Type B pancreatic cell (in vitro differentiated cells): ENCODE measurements at regions not wholly inside any gene's neighbourhood (a gene's known extent, or its start where the extent isn't known, plus 50 kb on each side); places are given as distances from the start of the nearest gene placed in this dataset.

Experiments used
- DNase-seq: peaks from one replicate; pipeline ENCODE4 v3.0.0; 2021; ENCODE audit warnings: mixed read lengths; ENCODE audit not compliant: unreplicated experiment; ENCODE audit errors: extremely low spot score
- H3K27ac Mint-ChIP-seq: 2 replicates; pipeline ENCODE4 v1.8.0; 2021; ENCODE audit warnings: mild to moderate bottlenecking, mixed read lengths
- H3K27me3 Mint-ChIP-seq: 2 replicates; pipeline ENCODE4 v1.8.0; 2021; ENCODE audit warnings: mixed read lengths
- H3K36me3 Mint-ChIP-seq: 2 replicates; pipeline ENCODE4 v1.8.0; 2021; ENCODE audit warnings: mixed read lengths
- H3K4me1 Mint-ChIP-seq: one replicate; pipeline ENCODE4 v1.8.0; 2021; ENCODE audit warnings: mixed read lengths; ENCODE audit not compliant: unreplicated experiment
- H3K4me3 Mint-ChIP-seq: 2 replicates; pipeline ENCODE4 v1.8.0; 2021; ENCODE audit warnings: mild to moderate bottlenecking, mixed read lengths
- H3K9me3 Mint-ChIP-seq: 2 replicates; pipeline ENCODE4 v1.8.0; 2021; ENCODE audit warnings: mixed read lengths
- TF ChIP-seq, protein P1 (sequence below): fragments of 200-600 bp; sonication (generic); conservative IDR thresholded peaks from 2 replicates; pipeline ENCODE4 v1.5.0; 2021; ENCODE audit warnings: antibody characterized with exemption, mild to moderate bottlenecking

DNA sequence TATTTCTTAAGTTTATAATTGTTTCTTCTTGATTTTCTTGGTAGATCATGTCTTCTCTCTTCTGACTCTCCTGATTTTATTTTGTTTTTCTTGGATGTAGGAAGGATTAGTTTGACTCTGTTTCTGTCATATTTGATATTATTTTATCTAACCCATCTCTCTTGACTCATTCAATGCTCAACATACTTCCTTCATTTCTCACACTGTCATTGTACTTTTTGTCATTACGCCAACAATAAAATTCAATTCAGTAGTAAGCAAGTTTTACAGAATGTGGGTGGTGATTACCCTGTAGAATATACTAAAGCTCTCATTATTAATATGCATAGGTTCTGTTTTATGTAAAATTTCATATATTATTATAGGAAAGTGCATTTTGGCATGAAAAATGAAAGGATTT lies 1303.0 kb upstream of the AGA start:
- Mint-ChIP-seq H3K27me3 (no peaks in the 10 kb centered on the region), H3K4me1 (no peaks in the 10 kb centered on the region), H3K27ac (no peak overlapping the region), H3K4me3 (no peak overlapping the region), H3K36me3 (no peaks in the 10 kb centered on the region), H3K9me3 (no peaks in the 10 kb centered on the region)
- no peak for DNase-seq
- TF ChIP-seq, protein P1, sequence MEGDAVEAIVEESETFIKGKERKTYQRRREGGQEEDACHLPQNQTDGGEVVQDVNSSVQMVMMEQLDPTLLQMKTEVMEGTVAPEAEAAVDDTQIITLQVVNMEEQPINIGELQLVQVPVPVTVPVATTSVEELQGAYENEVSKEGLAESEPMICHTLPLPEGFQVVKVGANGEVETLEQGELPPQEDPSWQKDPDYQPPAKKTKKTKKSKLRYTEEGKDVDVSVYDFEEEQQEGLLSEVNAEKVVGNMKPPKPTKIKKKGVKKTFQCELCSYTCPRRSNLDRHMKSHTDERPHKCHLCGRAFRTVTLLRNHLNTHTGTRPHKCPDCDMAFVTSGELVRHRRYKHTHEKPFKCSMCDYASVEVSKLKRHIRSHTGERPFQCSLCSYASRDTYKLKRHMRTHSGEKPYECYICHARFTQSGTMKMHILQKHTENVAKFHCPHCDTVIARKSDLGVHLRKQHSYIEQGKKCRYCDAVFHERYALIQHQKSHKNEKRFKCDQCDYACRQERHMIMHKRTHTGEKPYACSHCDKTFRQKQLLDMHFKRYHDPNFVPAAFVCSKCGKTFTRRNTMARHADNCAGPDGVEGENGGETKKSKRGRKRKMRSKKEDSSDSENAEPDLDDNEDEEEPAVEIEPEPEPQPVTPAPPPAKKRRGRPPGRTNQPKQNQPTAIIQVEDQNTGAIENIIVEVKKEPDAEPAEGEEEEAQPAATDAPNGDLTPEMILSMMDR = no peak

DNA sequence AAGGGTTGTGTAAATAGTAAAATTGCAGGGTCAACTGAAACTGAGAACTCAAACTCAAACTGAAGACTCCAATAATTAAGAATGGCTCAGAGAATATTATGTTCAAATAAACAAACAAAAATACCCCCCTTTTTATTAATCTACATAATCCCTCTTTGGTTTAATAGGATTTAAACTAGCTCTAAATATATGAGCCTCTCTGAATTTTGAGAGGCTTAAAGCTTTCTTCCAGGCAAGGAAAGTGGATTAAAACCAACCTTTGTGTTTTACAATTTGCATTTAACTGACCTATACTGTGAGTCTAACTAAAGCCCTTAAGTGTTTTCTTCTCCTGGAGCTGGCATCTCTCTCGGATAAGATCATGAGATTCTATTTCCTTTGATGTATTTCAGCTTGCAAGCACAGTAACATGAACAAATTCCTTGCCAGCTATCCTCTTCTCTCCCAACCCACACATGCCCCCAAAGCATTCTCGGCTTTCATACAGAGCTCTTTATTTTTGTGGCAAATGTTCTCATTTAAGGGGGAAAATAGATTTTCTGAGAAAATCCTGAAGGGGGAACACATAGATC lies 1310.8 kb upstream of the AGA start:
- no peaks in the 10 kb centered on the region for H3K36me3 Mint-ChIP-seq
- H3K27me3 Mint-ChIP-seq = no peaks in the 10 kb centered on the region
- H3K4me1 Mint-ChIP-seq = peaks cover 6% of the 10 kb centered on the region
- H3K4me3 Mint-ChIP-seq = no peak overlapping the region
- H3K9me3 Mint-ChIP-seq = no peaks in the 10 kb centered on the region
- no peak overlapping the region for H3K27ac Mint-ChIP-seq
- no peak for DNase-seq
- TF ChIP-seq, protein P1 = no peak

DNA sequence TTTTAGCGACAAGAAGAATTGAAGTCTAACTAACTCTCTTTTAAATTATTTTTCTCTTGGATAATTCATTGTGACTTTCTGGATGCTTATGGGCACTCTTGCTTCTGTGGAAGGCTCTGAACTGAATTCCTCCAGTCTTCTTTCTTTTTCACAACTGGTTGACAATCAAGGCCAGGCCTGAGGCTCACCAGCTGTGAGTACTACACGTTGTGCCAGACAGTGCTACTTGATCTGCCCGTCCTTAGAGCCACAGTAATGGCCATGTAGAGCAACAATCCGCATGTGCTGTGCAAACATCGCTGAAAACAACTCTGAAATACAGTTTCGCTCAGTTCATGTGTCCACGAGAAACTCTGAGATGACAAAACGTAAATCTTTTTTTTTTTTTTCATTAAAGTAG lies 1336.3 kb upstream of the AGA start:
- Mint-ChIP-seq H3K9me3 (no peaks in the 10 kb centered on the region), H3K27me3 (no peaks in the 10 kb centered on the region), H3K27ac (no peak overlapping the region), H3K4me1 (no peaks in the 10 kb centered on the region), H3K4me3 (no peak overlapping the region), H3K36me3 (no peaks in the 10 kb centered on the region)
- DNase-seq = no peak
- TF ChIP-seq, protein P1 = no peak

DNA sequence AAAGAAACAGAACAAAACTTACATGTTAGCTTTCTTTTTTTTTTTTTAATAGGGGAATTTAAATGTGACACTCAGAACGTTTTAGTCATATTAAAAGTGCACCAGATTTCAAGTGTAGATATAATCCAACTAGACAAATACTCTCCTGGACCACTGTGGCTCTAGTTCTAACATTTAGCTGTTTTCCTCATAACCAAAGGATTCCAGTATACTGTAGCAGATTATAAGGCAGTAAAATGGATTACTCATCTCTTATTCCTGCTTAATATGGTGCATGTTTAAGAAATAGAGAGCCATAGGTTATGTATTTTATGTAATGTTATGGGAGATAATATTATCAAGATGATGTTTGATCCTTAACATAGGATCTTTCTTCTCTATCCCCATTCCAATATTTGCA lies 1339.5 kb upstream of the AGA start:
- Mint-ChIP-seq H3K27ac (no peak overlapping the region), H3K27me3 (no peaks in the 10 kb centered on the region), H3K4me3 (no peak overlapping the region), H3K9me3 (peaks cover 3% of the 10 kb centered on the region), H3K4me1 (peaks cover 4% of the 10 kb centered on the region), H3K36me3 (no peaks in the 10 kb centered on the region)
- TF ChIP-seq, protein P1 = no peak
- no peak for DNase-seq

DNA sequence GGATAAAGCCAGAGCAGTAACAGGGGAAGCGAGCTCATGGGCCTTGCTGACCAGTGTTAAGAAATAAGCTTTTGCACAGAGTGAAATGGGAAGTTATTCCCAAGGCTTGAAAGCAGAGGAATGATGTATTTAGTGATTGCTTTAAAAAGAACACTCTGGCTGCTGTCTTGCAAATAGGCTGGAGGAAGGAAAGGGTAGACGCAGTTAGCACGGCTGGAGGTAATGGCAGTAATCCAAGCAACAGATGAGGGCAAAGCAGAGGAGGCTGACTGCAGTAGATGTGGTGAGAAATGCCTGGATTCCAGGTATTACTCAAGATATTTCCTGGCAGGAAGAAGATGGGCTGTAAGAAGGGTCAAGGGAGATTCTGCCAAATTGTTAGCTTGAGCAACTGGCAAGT lies 1342.3 kb upstream of the AGA start:
- Mint-ChIP-seq H3K9me3 (peaks cover 3% of the 10 kb centered on the region), H3K27ac (no peak overlapping the region), H3K4me3 (no peak overlapping the region)

More for the DNA sequence above, 1342.3 kb upstream of the AGA start:
- Mint-ChIP-seq H3K36me3 (no peaks in the 10 kb centered on the region), H3K4me1 (peaks cover 4% of the 10 kb centered on the region), H3K27me3 (no peaks in the 10 kb centered on the region)
- DNase-seq = no peak
- TF ChIP-seq, protein P1 = no peak
